T-helper 9 cell (primary cell): ENCODE measurements at regions not wholly inside any gene's neighbourhood (a gene's known extent, or its start where the extent isn't known, plus 50 kb on each side); places are given as distances from the start of the nearest gene placed in this dataset.

ENCODE experiments used
- DNase-seq: peaks from one replicate; pipeline ENCODE4 v3.0.0-alpha.2; 2020

DNA sequence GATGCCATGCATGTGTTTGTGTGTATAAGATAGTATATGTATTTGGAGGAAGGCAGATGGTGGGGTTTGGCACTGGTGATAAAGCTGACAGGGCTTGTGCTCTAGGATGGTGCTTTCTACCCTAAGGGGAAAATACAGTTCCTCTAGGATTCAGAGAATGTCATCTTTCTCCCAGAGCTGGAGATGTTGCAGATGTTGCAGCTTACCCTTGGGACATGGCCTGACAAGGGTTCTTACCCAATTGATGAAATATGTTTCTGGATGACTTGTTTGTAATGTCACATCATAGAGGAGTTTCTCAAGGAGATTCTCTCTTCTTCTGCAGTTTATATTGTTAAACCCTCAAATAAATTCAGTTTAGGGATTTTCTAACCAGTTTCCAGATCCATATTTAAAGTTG, 52.5 kb upstream of the PITX2 start:
- no peak for DNase-seq

DNA sequence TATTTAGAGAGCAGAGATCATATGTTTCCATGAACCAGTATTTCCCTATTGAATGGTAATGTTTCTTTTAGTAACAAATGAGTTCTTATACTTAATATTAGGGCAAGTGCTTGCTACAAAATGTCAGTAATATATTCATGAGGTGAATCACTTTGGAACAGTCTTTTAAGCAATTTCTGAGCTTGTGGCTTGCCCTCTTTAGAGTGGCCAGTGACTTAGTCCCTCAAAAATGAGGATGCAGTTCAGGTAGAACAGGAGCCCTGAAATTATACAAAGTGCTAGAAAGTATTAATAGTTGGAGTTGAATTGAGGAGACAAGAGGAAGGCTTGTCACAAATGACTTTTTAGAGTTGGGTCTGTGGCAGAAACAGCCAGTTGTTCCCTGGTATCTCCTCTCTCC, 53.4 kb upstream of the PITX2 start:
- no peak for DNase-seq

DNA sequence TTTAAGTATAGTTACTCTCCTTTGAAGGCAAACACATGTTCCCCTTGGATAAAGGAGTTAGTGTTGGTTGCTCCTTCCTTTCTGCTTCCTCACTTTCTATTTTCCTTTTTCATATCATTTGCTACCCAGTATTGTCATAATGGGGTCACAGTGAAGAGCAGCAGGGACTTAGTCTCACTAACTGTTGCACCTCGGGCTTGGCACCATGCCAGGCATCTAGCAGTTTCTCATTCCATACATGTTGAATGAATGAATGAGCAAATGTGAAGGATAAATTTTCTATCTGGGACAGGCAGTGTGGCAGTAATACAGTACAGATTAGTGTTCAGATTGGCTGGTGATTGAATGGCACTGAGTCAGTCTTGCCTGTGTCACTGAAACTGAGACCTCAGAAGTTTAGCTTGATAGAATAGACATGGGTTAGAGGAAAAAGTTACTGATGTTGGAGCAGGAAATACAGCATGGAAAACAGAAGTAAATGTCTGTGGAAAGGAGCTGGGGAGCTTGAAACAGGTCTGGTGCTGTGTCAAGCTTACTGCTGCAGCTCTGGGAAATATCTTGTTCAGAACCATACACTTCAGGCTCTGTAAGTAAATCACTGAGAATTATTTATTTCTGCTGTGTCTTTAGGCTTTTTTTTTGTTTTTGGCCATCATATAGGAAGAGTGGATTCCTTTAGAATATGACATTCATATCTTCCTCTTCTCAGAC, 55.8 kb upstream of the PITX2 start:
- no peak for DNase-seq

DNA sequence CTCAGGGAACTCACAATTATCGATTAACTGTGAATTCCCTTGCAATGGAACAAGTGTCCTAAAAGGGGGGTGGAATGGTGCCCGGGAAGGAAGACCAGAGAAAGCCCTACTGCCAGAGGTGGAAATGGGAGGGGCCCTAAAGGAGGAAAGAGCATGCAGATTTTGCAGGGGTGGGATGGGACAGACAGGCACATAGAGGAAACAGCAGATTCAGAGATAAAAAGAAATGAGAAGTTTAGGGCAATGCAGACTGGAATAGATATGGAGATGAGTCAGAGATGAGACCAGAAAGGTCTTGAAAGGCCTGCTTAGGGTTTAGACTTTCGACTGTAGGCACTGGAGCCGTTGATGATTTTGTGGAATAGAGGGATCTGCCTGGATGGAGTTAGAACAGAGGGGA, 57.4 kb upstream of the PITX2 start:
- DNase-seq, result no peak

DNA sequence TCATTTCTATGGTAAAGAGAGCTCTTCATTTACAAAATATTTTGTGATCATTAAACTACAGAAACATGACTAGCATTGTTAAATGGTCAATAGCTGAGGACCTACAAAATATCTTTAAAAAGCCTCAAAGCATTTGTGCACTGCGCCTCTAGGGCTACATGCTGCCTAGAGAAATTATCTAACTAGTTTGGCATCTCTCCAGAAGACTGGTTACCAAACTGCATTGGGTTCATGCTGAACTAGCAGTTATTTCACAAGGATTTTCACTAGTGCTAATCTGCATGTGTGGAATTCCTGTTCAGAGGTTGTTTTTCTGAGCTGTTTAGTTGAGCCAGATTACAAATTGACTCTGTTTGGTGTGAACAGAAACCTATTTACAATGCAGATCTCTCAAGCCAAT, 58.5 kb upstream of the PITX2 start:
- DNase-seq, result no peak

DNA sequence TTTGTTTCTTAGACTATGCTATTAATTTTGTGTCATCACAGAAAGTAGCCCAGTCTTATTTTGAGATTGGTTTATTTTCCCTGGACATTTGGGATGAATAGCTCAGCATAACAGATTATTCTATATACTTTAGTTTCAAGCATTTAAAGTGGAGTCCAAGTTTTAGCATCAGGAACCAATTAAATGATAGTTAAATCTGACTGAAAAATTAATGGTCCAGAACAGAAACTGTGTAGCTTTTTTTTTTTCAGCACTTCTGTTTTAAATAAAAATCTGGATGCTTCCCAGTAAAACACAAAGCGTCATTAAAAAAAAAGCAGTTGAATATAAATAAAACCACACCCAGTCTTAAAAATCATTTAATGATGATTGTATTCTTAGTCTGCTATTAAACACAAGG, 59.4 kb upstream of the PITX2 start:
- DNase-seq, result no peak

DNA sequence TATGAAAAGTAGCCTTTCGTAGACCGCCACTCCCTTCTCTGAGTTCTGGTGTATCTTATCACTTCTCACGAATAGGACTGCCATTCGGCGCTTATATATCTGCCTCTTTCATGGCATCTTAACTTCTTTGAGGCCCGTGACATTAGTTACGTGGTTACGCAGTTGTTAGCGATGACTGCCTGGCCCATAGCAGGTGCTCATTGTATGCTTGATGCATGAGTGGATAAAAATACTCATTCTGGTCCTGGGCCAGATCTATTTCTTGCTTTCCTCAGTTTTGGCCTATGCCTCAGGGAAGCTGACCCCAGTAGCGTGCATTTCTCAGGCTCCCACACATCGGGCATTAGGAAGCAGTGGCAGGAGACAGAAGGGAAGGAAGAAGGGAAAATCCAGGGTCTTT, 60.7 kb upstream of the PITX2 start:
- no peak for DNase-seq

DNA sequence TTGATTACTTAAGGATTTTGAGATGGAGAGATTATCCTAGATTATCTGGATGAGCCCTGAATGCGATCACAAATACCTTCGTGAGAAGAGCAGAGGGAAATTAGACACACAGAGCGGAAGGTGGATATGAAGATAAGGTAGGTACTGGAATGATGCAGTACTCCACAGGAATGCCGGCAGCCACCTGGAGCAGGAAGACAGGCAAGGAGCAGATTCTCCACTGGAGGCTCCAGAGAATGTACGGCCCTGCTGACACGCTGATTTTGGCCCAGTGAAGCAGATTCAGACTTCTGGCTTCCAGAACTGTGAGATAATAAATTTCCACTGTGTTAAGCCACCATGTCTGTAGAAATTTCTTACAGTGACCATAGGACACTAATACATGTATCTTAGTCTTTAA, 79.4 kb upstream of the PITX2 start:
- DNase-seq, result no peak

DNA sequence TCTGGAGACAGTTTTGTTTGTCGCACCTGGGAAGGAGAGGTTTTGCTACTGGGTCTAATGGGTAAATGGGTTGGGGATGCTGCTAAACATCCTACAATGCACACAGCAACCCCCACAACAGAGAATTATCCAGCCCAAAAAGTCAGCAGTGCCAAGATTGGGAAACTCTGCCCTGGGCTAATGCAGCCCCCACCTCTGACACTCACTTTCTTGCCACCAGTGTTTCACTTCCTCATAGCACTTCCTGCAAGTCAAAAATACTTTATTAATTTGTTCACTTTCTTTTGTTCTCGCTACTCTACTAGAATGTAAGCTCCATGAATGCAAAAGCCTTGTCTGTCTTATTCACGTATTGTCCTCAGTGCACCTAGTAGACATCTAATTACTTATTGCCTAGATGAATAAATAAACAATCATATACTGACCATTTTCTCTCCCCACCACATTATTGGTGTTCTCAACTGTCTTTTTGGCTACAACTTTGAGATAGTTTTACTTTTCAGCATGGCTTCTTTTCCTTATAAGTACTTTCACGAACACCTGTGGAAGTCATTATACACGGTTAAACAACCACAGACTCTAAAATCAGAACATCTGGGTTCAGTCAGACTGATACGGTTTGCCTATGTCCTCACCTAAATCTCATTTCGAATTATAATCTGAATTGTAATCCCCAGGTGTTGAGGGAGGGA, 82.0 kb upstream of the PITX2 start:
- DNase-seq, result no peak

DNA sequence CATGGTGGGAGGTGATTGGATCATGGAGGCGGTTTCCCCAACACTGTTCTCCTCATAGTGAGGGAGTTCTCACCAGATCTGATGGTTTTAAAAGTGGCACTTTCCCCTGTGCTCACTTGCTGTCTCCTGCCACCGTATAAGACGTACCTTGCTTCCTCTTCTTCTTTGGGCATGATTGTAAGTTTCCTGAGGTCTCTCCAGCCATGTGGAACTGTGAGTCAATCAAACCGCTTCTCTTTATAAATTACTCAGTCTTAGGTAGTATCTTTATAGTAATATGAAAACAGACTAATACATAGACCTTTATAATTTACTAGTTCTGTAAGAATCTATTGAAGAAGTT, 82.5 kb upstream of the PITX2 start:
- DNase-seq, result no peak

DNA sequence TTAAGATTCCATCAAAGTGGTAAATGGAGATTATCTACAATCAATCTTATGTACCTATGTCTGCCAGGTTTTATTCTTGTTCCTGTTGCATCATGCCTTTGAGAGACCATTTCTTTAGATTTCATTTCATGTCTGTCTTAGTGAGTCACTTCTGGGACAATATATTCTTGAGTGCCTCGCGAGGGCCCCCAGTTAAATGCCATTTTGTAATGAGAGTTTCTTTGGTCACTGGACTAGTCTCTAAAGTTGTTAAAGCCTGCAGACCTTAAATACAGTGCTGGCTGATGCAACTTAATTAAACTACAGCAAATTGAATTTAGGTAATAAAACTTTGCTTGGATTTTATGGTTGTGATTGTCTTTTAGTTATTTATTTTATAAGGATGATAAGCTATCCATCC, 87.2 kb upstream of the PITX2 start:
- no peak for DNase-seq

DNA sequence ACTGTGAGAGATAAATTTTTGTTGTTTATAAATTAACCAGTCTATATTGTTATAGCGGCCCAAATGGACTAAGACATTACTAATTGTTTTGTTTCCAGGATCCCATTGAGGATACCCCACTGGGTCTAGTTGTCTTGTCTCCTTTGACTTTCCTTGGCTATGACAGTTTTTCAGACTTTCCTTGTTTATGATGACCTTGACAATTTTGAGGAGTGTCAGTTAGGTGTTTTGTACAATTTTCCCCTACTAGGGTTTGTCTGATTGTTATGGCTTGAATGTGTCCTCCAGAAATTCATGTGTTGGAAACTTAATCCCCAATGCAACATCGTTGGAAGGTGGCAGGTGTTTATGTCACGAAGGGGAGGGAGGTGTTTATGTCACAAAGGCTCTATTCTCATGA, 89.6 kb upstream of the PITX2 start:
- DNase-seq, result no peak

DNA sequence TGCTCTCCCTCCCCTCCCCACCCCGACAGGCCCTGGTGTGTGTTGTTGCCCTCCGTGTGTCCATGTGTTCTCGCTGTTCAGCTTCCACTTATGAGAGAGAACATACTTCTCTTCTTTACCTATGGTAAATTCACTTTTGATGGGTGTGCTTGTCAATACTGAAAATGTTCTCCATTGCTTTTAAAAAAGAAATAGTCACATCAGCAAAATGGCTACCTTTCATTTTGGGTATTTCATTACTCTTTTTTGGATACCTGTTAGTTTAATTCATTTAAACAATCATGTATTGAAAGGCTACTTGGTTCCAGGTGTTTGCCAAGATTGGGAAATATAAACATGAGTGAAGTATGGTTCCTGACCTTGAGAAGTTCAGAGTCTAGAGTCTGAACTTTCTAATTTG, 107.4 kb upstream of the PITX2 start:
- DNase-seq, result no peak

DNA sequence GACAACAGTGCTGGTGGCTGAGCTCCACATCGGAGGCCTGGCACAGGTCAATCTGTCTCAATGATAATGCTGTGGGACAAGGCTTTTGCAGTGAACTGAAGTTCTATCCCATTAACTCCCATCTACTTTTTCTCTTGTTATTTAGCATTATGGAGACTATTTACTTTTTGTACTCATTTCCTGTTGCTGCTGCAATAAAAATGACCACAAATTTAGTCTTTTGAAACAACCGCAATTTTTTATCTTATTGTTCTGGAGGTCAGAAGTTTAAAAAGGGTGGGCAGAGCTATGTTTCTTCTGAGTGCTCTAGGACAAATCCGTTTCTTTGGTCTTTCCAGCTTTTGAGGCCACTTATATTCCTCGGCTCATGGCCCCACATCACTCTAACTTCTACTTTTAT, 111.0 kb upstream of the PITX2 start:
- DNase-seq, result no peak

DNA sequence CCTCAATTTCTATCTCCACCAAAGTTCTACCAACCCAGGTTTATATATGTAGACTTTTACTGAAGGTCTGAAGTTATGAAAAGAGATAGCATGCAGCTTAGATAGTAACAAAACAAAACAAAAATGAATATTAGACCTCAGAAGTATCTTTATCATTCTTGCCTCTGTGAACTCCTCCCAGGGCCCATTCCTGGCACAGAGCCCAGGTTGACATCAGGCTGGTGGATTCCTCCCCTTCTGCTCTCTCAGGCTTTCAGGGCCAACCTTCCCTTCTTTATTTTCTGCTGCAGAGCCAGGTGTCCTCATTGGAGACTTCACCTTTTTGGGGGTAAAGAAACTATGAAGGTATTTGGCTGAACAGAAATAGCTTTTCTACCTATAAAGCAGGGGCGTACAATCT, 112.8 kb upstream of the PITX2 start:
- DNase-seq, result no peak

DNA sequence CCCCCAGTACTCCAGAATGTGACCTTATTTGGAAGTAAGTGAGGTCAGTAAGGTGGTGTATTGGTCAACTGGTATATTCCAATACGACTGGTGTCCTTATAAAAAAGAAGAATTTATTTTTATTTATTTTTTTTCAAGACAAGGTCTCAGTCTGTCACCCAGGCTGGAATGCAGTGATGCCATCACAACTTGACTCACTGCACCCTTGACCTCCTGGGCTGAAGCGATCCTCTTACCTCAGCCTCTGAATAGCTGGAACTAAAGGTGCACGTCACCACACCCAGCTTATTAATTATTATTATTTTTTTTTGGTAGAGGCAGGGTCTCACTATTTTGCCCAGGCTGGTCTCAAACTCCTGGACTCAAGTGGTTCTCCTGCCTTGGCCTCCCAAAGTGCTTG, 115.1 kb upstream of the PITX2 start:
- no peak for DNase-seq

DNA sequence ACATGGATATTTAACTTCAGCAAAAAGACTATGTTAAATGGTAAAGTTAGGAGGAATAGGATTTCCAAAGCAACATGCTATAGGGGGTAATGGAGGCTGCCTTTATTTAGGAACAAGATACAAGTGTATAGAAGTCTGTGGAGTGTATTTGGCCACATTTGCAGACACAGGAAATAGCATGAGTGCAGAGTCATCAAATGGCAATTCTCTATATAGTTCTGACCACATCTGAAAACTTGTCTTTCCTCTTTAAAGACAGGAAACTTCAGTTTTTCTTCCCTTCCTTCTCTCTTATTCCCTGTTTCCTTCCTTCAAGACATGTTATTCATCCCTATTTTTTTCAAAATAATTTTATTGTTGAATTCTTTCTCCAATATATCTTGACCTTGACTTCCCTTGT, 119.3 kb upstream of the PITX2 start:
- no peak for DNase-seq

DNA sequence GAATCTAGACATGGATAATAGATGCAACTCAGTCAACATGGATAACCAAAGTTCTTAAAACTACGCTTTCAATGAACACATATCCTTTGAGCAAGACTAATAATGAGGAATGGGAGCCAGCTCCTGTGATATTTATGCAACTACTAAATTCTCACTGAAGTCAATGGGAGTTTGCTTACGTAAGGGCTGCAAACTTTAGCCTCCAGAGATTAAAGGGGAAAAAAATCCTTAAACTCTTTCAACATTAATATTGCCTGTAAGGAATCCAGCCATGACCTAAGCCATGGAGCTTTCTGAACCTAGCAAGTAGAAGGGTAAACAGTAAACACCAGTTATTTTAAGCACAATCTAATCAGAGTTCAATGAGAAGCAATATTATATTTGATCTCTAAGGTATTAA, 125.2 kb upstream of the PITX2 start:
- DNase-seq, result no peak

DNA sequence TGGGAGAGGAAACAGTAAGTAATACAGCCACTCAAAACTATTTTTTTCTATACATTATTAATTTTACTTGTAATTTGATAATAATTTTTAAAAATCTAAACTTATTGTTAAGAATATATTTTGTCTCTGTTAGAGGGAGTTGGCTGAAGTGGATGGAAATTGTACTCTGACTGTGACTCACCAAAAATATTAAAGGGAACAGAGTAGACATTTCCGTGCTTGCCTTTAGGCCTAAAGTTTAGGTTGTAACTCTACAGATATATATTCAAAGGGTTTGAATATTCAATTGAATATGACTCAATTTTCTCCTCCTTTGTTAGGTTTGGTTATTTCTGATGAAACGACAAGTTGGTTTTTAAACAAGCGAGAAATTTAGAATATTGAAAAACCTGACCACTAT, 128.3 kb upstream of the PITX2 start:
- DNase-seq, result no peak

DNA sequence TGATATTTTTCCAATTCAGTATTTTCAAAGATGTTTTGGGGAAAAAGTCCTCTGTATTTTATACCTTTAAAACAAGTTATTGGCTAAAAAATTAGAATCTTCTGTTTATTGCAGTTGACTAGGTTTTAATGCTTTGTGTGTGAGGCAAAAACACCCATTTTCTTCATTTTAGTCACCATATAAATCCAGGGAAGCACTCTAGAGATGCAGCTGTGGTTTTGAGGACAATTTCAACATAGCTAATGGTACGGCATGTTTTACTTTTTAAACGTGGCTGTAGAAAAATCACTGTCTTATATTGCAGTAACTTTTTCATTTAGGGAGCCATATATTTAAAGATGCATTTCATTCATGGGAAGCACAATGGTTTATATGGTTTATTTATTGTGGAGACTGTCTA, 129.1 kb upstream of the PITX2 start:
- DNase-seq, result no peak

DNA sequence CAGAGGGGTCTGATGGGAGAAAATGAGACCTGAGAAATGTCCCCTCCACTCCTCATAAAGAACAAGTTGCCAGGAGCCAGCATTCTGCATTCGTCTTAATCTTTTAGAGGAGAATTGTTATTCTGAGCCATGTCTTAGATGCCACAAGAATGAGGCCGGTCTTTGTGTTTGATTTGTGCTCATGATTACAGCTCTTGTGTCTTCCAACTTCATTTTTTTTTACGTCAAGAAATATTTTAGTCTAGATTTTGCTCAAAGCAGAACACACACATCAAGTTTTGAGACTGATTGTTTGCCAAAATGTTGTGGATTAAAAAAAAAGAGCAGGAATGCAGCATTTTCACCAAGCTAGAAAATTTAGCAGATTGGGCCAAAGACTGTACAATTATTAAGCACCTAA, 130.6 kb upstream of the PITX2 start:
- DNase-seq, result no peak

DNA sequence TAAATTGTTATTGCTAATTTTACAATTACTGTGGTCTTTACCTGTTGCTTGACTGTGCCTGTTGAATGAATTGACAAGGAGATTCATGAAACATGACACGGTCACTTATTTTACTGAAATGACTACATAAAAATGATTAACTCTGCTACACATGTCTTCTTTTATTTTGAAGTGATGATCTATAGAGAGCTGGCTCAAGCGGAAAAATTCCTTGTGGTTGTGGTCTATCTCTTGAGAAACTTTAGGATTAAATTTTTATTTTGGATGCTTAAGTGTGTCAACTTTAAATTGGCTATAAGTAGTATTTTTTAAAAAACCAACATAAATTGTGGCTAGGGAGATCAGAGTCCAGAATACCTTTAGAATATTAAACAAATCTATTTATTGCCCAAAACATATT, 131.8 kb upstream of the PITX2 start:
- no peak for DNase-seq

DNA sequence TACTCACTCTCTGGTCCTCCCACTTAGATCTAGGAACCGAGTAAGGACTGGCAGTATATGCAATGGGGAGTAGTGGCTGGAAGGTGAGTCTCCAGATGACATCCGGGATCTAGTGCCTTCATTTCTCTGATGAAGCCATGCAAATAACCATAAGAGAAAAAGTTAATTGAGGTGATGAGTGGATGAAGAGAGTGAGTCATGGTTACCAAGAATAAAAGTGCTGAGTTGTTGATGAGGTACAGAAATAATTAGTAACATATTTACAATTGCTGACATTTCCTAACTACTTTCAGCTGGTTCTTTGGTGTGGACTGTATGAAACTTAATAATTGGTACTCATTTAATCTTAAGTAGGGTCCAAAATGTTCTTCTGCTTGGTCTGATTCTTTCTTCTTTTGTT, 146.7 kb upstream of the PITX2 start:
- no peak for DNase-seq

DNA sequence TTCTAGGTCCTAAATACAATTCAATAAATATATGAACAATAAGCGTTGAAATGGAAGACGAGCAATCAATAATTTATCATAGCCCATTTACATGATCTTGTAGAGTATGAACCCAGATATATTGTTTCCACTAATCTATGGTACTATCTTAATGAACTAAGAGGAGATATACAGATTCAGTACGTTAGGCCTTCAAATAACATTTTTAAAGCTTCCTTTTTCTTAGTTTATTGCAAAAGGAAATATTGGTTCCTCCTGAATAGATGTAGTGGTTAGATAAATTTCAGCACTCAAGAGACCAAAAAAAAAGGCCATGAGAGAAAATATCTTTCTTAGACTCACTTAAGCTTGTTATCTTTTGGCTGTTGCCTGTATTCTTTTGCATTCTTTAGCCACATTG, 147.5 kb upstream of the PITX2 start:
- DNase-seq, result no peak

DNA sequence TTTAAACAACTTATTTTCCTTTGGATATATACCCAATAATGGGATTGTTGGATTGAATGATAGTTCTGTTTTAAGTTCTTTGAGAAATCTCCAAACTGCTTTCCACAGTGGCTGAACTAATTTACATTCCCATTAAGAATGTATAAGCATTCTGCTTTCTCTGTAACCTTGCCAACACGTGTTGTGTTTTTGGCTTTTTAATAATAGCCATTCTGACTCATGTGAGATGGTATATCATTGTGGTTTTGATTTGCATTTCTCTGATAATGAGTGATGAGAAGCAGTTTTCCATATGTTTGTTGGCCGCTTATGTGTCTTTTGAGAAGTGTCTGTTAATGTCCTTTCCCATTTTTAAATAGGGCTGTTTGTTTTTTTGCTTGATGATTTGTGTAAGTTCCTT, 155.6 kb upstream of the PITX2 start:
- DNase-seq, result no peak
